ENCODE measurements at regions not wholly inside any gene's neighbourhood (a gene's known extent, or its start where the extent isn't known, plus 50 kb on each side); places are given as distances from the start of the nearest gene placed in this dataset.

DNA sequence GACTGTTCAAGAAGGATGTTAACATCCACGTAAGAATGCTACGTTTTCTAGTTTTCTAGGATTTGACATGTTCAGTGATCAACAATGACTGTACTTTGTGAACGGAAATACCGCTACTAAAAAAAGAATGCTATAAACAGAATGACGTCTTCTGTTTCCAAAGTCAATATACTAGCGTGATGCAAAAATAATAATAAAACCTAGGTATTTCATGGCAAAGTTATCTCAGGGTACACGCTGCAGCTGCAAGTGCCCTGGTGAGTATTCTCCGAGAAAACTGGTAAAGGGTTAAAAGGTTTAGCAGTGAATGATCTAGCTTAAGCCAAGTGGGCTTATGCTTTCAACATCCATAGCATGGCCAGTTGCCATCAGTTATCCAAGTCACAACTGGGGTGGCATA lies 653.3 kb upstream of the PFKP start:
- Histone ChIP-seq H3K4me1 (no peaks in the 10 kb centered on the region), H3K27me3 (no peaks in the 10 kb centered on the region), H3K27ac (no peak overlapping the region), H3K36me3 (no peaks in the 10 kb centered on the region), H3K4me3 (no peak overlapping the region), H3K9me3 (no peaks in the 10 kb centered on the region)
- TF ChIP-seq POLR2A (IDR thresholded peaks at IDR 0.05) (no peak), POLR2AphosphoS5 (IDR thresholded peaks at IDR 0.05; ENCODE audit: insufficient read depth in 1 of 2, low read depth in 1 of 2) (no peak)
- TF ChIP-seq, protein P1, sequence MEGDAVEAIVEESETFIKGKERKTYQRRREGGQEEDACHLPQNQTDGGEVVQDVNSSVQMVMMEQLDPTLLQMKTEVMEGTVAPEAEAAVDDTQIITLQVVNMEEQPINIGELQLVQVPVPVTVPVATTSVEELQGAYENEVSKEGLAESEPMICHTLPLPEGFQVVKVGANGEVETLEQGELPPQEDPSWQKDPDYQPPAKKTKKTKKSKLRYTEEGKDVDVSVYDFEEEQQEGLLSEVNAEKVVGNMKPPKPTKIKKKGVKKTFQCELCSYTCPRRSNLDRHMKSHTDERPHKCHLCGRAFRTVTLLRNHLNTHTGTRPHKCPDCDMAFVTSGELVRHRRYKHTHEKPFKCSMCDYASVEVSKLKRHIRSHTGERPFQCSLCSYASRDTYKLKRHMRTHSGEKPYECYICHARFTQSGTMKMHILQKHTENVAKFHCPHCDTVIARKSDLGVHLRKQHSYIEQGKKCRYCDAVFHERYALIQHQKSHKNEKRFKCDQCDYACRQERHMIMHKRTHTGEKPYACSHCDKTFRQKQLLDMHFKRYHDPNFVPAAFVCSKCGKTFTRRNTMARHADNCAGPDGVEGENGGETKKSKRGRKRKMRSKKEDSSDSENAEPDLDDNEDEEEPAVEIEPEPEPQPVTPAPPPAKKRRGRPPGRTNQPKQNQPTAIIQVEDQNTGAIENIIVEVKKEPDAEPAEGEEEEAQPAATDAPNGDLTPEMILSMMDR (IDR thresholded peaks at IDR 0.05) = no peak
- intact Hi-C loops (cut with DNase I) = no loop called here
- DNase-seq (ENCODE audit: extremely low spot score in 2 of 2) = no peak

DNA sequence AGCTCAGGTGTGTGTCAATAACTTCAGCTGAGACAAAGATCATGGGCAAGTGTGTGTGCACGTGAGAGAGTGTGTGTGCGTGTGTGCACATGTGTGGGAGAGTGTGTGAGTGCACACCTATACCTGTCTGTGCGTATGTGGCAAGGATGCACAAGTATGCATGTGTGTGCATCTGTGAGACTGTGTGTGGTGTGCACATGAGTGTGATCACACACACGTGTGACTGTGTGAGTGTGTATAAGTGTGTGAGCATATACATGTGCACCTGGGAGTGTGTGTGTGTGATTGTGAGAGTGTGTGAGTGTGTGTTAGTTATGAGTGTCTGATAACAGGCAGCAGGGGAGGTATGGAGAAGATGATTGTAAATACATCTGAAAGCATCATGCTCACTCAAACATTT lies 657.3 kb upstream of the PFKP start:
- Histone ChIP-seq H3K36me3 (no peaks in the 10 kb centered on the region), H3K4me1 (no peaks in the 10 kb centered on the region), H3K27ac (no peak overlapping the region), H3K4me3 (no peak overlapping the region), H3K9me3 (no peaks in the 10 kb centered on the region), H3K27me3 (no peaks in the 10 kb centered on the region)
- DNase-seq (ENCODE audit: extremely low spot score in 2 of 2) = no peak
- no peak for TF ChIP-seq POLR2A (IDR thresholded peaks at IDR 0.05)
- TF ChIP-seq, protein P1 (IDR thresholded peaks at IDR 0.05) = no peak
- no peak for TF ChIP-seq POLR2AphosphoS5 (IDR thresholded peaks at IDR 0.05; ENCODE audit: insufficient read depth in 1 of 2, low read depth in 1 of 2)
- intact Hi-C loops (cut with DNase I) = no loop called here

DNA sequence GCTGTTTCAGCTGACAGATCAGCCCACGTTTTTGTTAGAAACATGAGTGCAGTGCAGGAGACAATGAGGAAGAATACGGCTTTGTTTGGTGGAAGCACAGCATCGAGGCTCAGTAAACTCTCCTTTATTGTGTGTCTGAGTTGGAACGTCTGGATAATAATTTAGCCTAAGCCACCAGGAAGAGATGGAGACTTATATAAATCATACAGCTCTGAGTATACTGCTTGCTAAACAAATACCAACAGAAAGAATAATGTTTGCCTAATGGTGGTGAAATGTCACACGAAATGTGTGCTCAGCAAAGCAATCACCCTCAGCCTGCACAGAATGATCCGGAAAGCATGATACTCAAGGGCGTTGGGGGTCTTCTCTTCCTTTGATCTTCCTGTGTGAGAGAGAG lies 664.1 kb upstream of the ADARB2 start:
- Histone ChIP-seq H3K4me1 (no peaks in the 10 kb centered on the region), H3K27ac (no peak overlapping the region), H3K36me3 (no peaks in the 10 kb centered on the region), H3K9me3 (no peaks in the 10 kb centered on the region), H3K27me3 (no peaks in the 10 kb centered on the region), H3K4me3 (no peak overlapping the region)
- TF ChIP-seq POLR2AphosphoS5 (IDR thresholded peaks at IDR 0.05; ENCODE audit: insufficient read depth in 1 of 2, low read depth in 1 of 2) = no peak
- intact Hi-C loops (cut with DNase I) = no loop called here
- DNase-seq (ENCODE audit: extremely low spot score in 2 of 2) = no peak

DNA sequence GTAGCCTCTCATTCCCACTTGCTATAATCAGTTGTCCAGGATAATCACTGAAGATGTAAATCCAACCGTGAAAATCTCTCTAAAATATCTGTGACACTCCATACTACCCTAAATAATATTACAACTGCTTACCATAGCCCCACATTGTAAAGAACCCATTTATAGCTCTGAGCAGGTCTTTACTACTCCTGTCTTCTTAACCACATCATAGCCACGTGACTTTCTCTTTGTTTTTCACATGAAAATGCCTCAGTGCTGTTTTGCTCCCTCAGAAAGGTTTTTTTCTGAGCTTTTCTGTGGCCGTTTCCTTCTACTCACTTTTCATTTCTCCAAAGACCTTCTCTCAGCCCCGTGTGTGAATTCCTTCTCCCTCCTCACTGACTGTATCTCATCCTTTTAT lies 662.2 kb upstream of the ADARB2 start:
- Histone ChIP-seq H3K4me3 (no peak overlapping the region), H3K27me3 (no peaks in the 10 kb centered on the region), H3K36me3 (no peaks in the 10 kb centered on the region), H3K9me3 (no peaks in the 10 kb centered on the region), H3K27ac (no peak overlapping the region), H3K4me1 (no peaks in the 10 kb centered on the region)
- no peak for TF ChIP-seq POLR2AphosphoS5 (IDR thresholded peaks at IDR 0.05; ENCODE audit: insufficient read depth in 1 of 2, low read depth in 1 of 2)
- TF ChIP-seq, protein P1 (IDR thresholded peaks at IDR 0.05) = no peak
- no peak for TF ChIP-seq POLR2A (IDR thresholded peaks at IDR 0.05)
- intact Hi-C loops (cut with DNase I) = no loop called here
- no peak for DNase-seq (ENCODE audit: extremely low spot score in 2 of 2)

DNA sequence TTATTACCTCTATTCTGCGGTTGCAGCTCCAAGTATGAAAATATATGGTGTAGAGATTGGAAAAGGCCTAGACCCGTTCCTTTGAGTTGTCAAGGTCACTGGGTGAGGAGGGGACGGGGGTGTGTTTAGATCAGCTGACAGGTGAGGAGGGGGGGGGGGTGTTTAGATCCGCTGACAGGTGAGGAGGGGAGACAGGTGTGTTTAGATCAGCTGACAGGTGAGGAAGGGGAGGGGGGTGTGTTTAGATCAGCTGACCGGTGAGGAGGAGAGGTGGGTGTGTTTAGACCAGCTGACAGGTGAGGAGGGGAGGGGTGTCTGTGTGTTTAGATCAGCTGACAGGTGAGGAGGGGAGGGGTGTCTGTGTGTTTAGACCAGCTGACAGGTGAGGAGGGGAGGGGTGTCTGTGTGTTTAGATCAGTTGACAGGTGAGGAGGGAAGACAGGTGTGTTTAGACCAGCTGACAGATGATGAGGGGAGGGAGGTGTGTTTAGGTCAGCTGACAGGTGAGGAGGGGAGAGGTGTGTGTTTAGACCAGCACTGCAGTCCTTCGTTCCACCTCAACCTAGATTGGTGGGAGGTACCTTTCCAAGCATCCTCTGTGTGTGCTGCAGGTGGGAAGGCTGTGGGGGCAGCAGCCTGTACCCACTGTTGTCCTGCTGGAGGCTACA lies 655.0 kb upstream of the ADARB2 start:
- TF ChIP-seq, protein P1 (IDR thresholded peaks at IDR 0.05) = no peak
- TF ChIP-seq POLR2AphosphoS5 (IDR thresholded peaks at IDR 0.05; ENCODE audit: insufficient read depth in 1 of 2, low read depth in 1 of 2) (no peak), POLR2A (IDR thresholded peaks at IDR 0.05) (no peak)
- no peak overlapping the region for H3K27ac ChIP-seq
- H3K4me1 ChIP-seq = no peaks in the 10 kb centered on the region
- H3K4me3 ChIP-seq = no peak overlapping the region
- no peaks in the 10 kb centered on the region for H3K27me3 ChIP-seq
- DNase-seq (ENCODE audit: extremely low spot score in 2 of 2) = peak; percentile 96 to 99
- no peaks in the 10 kb centered on the region for H3K9me3 ChIP-seq
- no peaks in the 10 kb centered on the region for H3K36me3 ChIP-seq
- intact Hi-C loops (cut with DNase I) = no loop called here
